NB4 (cell line): ENCODE measurements at regions not wholly inside any gene's neighbourhood (a gene's known extent, or its start where the extent isn't known, plus 50 kb on each side); places are given as distances from the start of the nearest gene placed in this dataset.

Experiments
- CTCF ChIP-seq: IDR thresholded peaks from one replicate; pipeline ENCODE4 v1.5.1; 2012; ENCODE audit warnings: low read depth, low read length
- MAX ChIP-seq: IDR thresholded peaks from 2 replicates; pipeline ENCODE4 v1.6.1; 2011; ENCODE audit warnings: low read depth, low read length
- MYC ChIP-seq: IDR thresholded peaks from 2 replicates; pipeline ENCODE4 v1.6.1; 2011; ENCODE audit warnings: low read depth, low read length
- POLR2A ChIP-seq: IDR thresholded peaks from 2 replicates; pipeline ENCODE4 v1.6.1; 2011; ENCODE audit warnings: mild to moderate bottlenecking; ENCODE audit not compliant: insufficient read length; ENCODE audit errors: extremely low read depth

- no peak for TF ChIP-seq CTCF
- TF ChIP-seq MAX, result no peak
- TF ChIP-seq POLR2A, result no peak
- no peak for TF ChIP-seq MYC
Measured at GRCh38 chr1:4584449-4584848, 70.0 kb upstream of the AJAP1 start.
